ENCODE measurements at regions not wholly inside any gene's neighbourhood (a gene's known extent, or its start where the extent isn't known, plus 50 kb on each side); places are given as distances from the start of the nearest gene placed in this dataset.

GRCh38 chrX:23598575-23598974 is 68.7 kb upstream of the PRDX4 start (continued):
- TF ChIP-seq POLR2AphosphoS5 (IDR thresholded peaks at IDR 0.05; ENCODE audit: low read depth) (no peak), ZNF462 (CRISPR knock-in tag; IDR thresholded peaks at IDR 0.05) (no peak), ZNF114 (CRISPR knock-in tag; IDR thresholded peaks at IDR 0.05) (no peak)

GRCh38 chrX:23603501-23603900 is 63.8 kb upstream of the PRDX4 start:
- H3K9me2 ChIP-seq (ENCODE audit: insufficient read depth) = no peaks in the 10 kb centered on the region
- no peaks in the 10 kb centered on the region for H3K79me2 ChIP-seq (replicated peaks; ENCODE audit: insufficient read depth)
- H3K27me3 Mint-ChIP-seq (ENCODE audit: insufficient read depth, low read depth, poor library complexity) = peaks cover 3% of the 10 kb centered on the region
- TF ChIP-seq CREB1 (CRISPR knock-in tag; IDR thresholded peaks at IDR 0.05; ENCODE audit: low read depth) = no peak
- no peaks in the 10 kb centered on the region for H3F3A ChIP-seq (replicated peaks; ENCODE audit: low read depth)
- no peaks in the 10 kb centered on the region for H3K9me3 Mint-ChIP-seq
- H3K4me1 ChIP-seq (ENCODE audit: insufficient read depth) = no peaks in the 10 kb centered on the region
- no peaks in the 10 kb centered on the region for H3K36me3 Mint-ChIP-seq (ENCODE audit: low read depth)
- no peaks in the 10 kb centered on the region for H3K27me3 ChIP-seq (ENCODE audit: insufficient read depth)
- no peaks in the 10 kb centered on the region for H4K20me1 ChIP-seq (replicated peaks; ENCODE audit: insufficient read depth)
- no peak for ATAC-seq
- no peak overlapping the region for H3K27ac ChIP-seq (ENCODE audit: low read depth)
- no peak overlapping the region for H3K4me3 ChIP-seq
- H3K4me1 Mint-ChIP-seq = no peaks in the 10 kb centered on the region
- no peak overlapping the region for H3K4me2 ChIP-seq
- no peak overlapping the region for H2AFZ ChIP-seq
- DNase-seq (ENCODE audit: low spot score) = no peak
- H3K4me3 Mint-ChIP-seq = no peak overlapping the region
- no peaks in the 10 kb centered on the region for H3K36me3 ChIP-seq (ENCODE audit: insufficient read depth)
- no peak overlapping the region for H3K27ac Mint-ChIP-seq

GRCh38 chrX:23610495-23610894 is 56.8 kb upstream of the PRDX4 start:
- Mint-ChIP-seq H3K27ac (no peak overlapping the region), H3K4me3 (no peak overlapping the region), H3K36me3 (ENCODE audit: low read depth) (no peaks in the 10 kb centered on the region), H3K27me3 (ENCODE audit: insufficient read depth, low read depth, poor library complexity) (peaks cover 2% of the 10 kb centered on the region), H3K9me3 (no peaks in the 10 kb centered on the region), H3K4me1 (no peaks in the 10 kb centered on the region)
- no peaks in the 10 kb centered on the region for H4K20me1 ChIP-seq (replicated peaks; ENCODE audit: insufficient read depth)
- H3K27ac ChIP-seq (ENCODE audit: low read depth) = no peak overlapping the region
- no peak for DNase-seq (ENCODE audit: low spot score)
- H2AFZ ChIP-seq = no peak overlapping the region
- H3K36me3 ChIP-seq (ENCODE audit: insufficient read depth) = no peaks in the 10 kb centered on the region
- H3K4me1 ChIP-seq (ENCODE audit: insufficient read depth) = no peaks in the 10 kb centered on the region
- no peaks in the 10 kb centered on the region for H3K9me2 ChIP-seq (ENCODE audit: insufficient read depth)
- H3K27me3 ChIP-seq (ENCODE audit: insufficient read depth) = no peaks in the 10 kb centered on the region
- H3K79me2 ChIP-seq (replicated peaks; ENCODE audit: insufficient read depth) = no peaks in the 10 kb centered on the region
- no peak overlapping the region for H3K4me2 ChIP-seq
- ATAC-seq = no peak
- no peaks in the 10 kb centered on the region for H3F3A ChIP-seq (replicated peaks; ENCODE audit: low read depth)
- H3K4me3 ChIP-seq = no peak overlapping the region
- TF ChIP-seq POLR2AphosphoS5 (IDR thresholded peaks at IDR 0.05; ENCODE audit: low read depth) (no peak), ZNF462 (CRISPR knock-in tag; IDR thresholded peaks at IDR 0.05) (no peak)
